ENCODE measurements at regions not wholly inside any gene's neighbourhood (a gene's known extent, or its start where the extent isn't known, plus 50 kb on each side); places are given as distances from the start of the nearest gene placed in this dataset.

- H3K4me1 ChIP-seq (ENCODE audit: control insufficient read depth, extremely low read depth, insufficient read depth, low read length) = no peaks in the 10 kb centered on the region
- no peak overlapping the region for H3K27ac ChIP-seq (ENCODE audit: insufficient read depth, low read depth, low read length)
- no peak overlapping the region for H3K4me3 ChIP-seq (replicated peaks in 1 of 3; ENCODE audit: insufficient read depth in 1 of 3, low read depth in 1 of 3, low read length in 3 of 3)
- BruUV-seq (replicated peaks) = no TSS peak
- ChIA-PET POLR2A (no interaction called here), CTCF (no interaction called here)
- no peaks in the 10 kb centered on the region for H3K27me3 ChIP-seq (ENCODE audit: control insufficient read depth in 2 of 2, insufficient read depth in 2 of 2, low read length in 2 of 2)
- intact Hi-C loops (cut with micrococcal nuclease) (no loop called here), dilution Hi-C loops (cut with MboI; ENCODE audit: extremely low pct_ligation_motif_present, low sequenced_read_pairs) (no loop called here)
- no peaks in the 10 kb centered on the region for H3K9me1 ChIP-seq (replicated peaks; ENCODE audit: control insufficient read depth, extremely low read depth, insufficient read depth, low read length)
- H3K9me3 ChIP-seq (replicated peaks; ENCODE audit: control insufficient read depth, insufficient read depth, low read length) = no peaks in the 10 kb centered on the region
- H2AFZ ChIP-seq (ENCODE audit: low read depth, low read length) = no peak overlapping the region
- TF ChIP-seq CTCF (IDR thresholded peaks at IDR 0.05; ENCODE audit: extremely low read depth in 1 of 2, insufficient read depth in 1 of 2, low read depth in 1 of 2, low read length in 2 of 2) = no peak
- TF ChIP-seq MAX (IDR thresholded peaks at IDR 0.05; ENCODE audit: insufficient read depth, insufficient read length) = no peak
- no peak for TF ChIP-seq POLR2AphosphoS5 (IDR thresholded peaks at IDR 0.05; ENCODE audit: insufficient read depth, low read depth, low read length)
- TF ChIP-seq MYC (IDR thresholded peaks at IDR 0.05; ENCODE audit: low read depth, low read length) = no peak
- no peak for TF ChIP-seq GATA2 (IDR thresholded peaks at IDR 0.05; ENCODE audit: insufficient read depth, insufficient read length, low read depth, low read length)
- TF ChIP-seq JUN (IDR thresholded peaks at IDR 0.05; ENCODE audit: borderline replicate concordance, insufficient read depth, insufficient read length, low read depth) = no peak
- no peak for TF ChIP-seq EZH2 (IDR thresholded peaks at IDR 0.05; ENCODE audit: borderline replicate concordance, low read depth, low read length, severe bottlenecking)
- TF ChIP-seq FOS (IDR thresholded peaks at IDR 0.05; ENCODE audit: borderline replicate concordance, insufficient read depth, low read length) = no peak
- TF ChIP-seq POLR2A (IDR thresholded peaks at IDR 0.05; ENCODE audit: low read depth, low read length) = no peak
- no peak for DNase-seq (ENCODE audit: low read depth, low spot score)
- H3K79me2 ChIP-seq (ENCODE audit: control insufficient read depth, insufficient read depth, low read length) = no peaks in the 10 kb centered on the region
- H4K20me1 ChIP-seq (replicated peaks; ENCODE audit: control insufficient read depth, extremely low read depth, insufficient read depth, low read length) = no peaks in the 10 kb centered on the region
- FAIRE-seq = no peak
- H3K36me3 ChIP-seq (ENCODE audit: control insufficient read depth in 2 of 2, extremely low read depth in 1 of 2, insufficient read depth in 2 of 2, low read length in 2 of 2) = no peaks in the 10 kb centered on the region
- H3K9ac ChIP-seq (replicated peaks; ENCODE audit: extremely low read depth, insufficient read depth, low read length) = no peak overlapping the region
- H3K4me2 ChIP-seq (ENCODE audit: insufficient read depth, low read length) = no peak overlapping the region
These were observed 90.5 kb downstream of the TNFRSF13B start for GRCh38 chr17:16881239-16881924.

Measured in endothelial cell of umbilical vein (primary cell).